T-helper 1 cell treated with Interleukin-12 subunit alpha and Interleukin-12 subunit beta and Interleukin-4 antibody, amounts not matched to agents 30 ng/mL and 1 ng/mL, for 36 hours (primary cell): ENCODE measurements at regions not wholly inside any gene's neighbourhood (a gene's known extent, or its start where the extent isn't known, plus 50 kb on each side); places are given as distances from the start of the nearest gene placed in this dataset.

Experiments
- intact Hi-C: fragments of 100-400 bp; cut with micrococcal nuclease; formaldehyde crosslinking; loops from one replicate; pipeline ENCODE4 v1.15.1; 2024

- intact Hi-C loops: no loop called here
Measured at GRCh38 chr4:122555216-122555615, 65.7 kb downstream of the IL21 start.

GRCh38 chr4:122553432-122553831 is 67.4 kb downstream of the IL21 start:
- intact Hi-C loops: no loop called here

- intact Hi-C loops: no loop called here
Measured at GRCh38 chr4:122552898-122553297, 68.0 kb downstream of the IL21 start.

GRCh38 chr4:122548886-122549630 is 71.8 kb downstream of the IL21 start:
- intact Hi-C loops: loop anchor here (1.0 to 10.0 kb wide), 2 partner anchors 9 to 744 kb away; partner anchors contain the start of gene EXOSC9

GRCh38 chr4:122548452-122548851 is 72.4 kb downstream of the IL21 start:
- intact Hi-C loops: loop anchor here (1.0 to 10.0 kb wide), 2 partner anchors 8 to 744 kb away; partner anchors contain the start of gene EXOSC9

GRCh38 chr4:122542411-122543236 is 78.2 kb downstream of the IL21 start:
- intact Hi-C loops: loop anchor here (1.0 to 10.0 kb wide), 4 partner anchors 34 to 738 kb away; partner anchors contain the start of gene EXOSC9

- intact Hi-C loops: loop anchor here (1.0 to 10.0 kb wide), 3 partner anchors 34 to 737 kb away; partner anchors contain the start of gene EXOSC9
Measured at GRCh38 chr4:122541996-122542395, 78.9 kb downstream of the IL21 start.

GRCh38 chr4:122540838-122541237 is 80.0 kb downstream of the IL21 start:
- intact Hi-C loops: loop anchor here (1.0 to 10.0 kb wide), 4 partner anchors 7 to 736 kb away; partner anchors contain the start of genes BBS12 and EXOSC9

- intact Hi-C loops: loop anchor here (1.0 to 10.0 kb wide), 4 partner anchors 8 to 735 kb away; partner anchors contain the start of genes BBS12 and EXOSC9
Measured at GRCh38 chr4:122539861-122540465, 80.9 kb downstream of the IL21 start.

- intact Hi-C loops: no loop called here
Measured at GRCh38 chr4:122537388-122538135, 81.0 kb upstream of the IL2 start.

- intact Hi-C loops: no loop called here
Measured at GRCh38 chr4:122536001-122536400, 79.5 kb upstream of the IL2 start.

- intact Hi-C loops: no loop called here
Measured at GRCh38 chr4:122534776-122535175, 78.3 kb upstream of the IL2 start.

- intact Hi-C loops: no loop called here
Measured at GRCh38 chr4:122533841-122534240, 77.3 kb upstream of the IL2 start.

- intact Hi-C loops: no loop called here
Measured at GRCh38 chr4:122532766-122533165, 76.2 kb upstream of the IL2 start.

GRCh38 chr4:122531514-122531913 is 75.0 kb upstream of the IL2 start:
- intact Hi-C loops: no loop called here

- intact Hi-C loops: no loop called here
Measured at GRCh38 chr4:122531038-122531437, 74.5 kb upstream of the IL2 start.

GRCh38 chr4:122528879-122529278 is 72.4 kb upstream of the IL2 start:
- intact Hi-C loops: no loop called here

GRCh38 chr4:122525865-122526264 is 69.3 kb upstream of the IL2 start:
- intact Hi-C loops: no loop called here

GRCh38 chr4:122524176-122524575 is 67.7 kb upstream of the IL2 start:
- intact Hi-C loops: no loop called here

- intact Hi-C loops: no loop called here
Measured at GRCh38 chr4:122522944-122523343, 66.4 kb upstream of the IL2 start.

- intact Hi-C loops: no loop called here
Measured at GRCh38 chr4:122517345-122517744, 60.8 kb upstream of the IL2 start.
